GM23338 (cell line): ENCODE measurements at regions not wholly inside any gene's neighbourhood (a gene's known extent, or its start where the extent isn't known, plus 50 kb on each side); places are given as distances from the start of the nearest gene placed in this dataset.

Experiments used
- ATAC-seq: fragments of 200-7000 bp; cut with Tn5 transposase; 3 replicates; pipeline ENCODE4 v1.9.1; 2020
- DNase-seq: peaks from one replicate; pipeline ENCODE4 v3.0.0-alpha.2; 2015; ENCODE audit warnings: low spot score
- H2AFZ ChIP-seq: fragments of 200-600 bp; sonication (generic); 2 replicates; pipeline ENCODE4 v1.8.0; 2016; ENCODE audit warnings: antibody characterized with exemption, mild to moderate bottlenecking, moderate library complexity
- H3F3A ChIP-seq: fragments of 200-600 bp; sonication (generic); replicated peaks from 2 replicates; pipeline ENCODE4 v1.8.0; 2017; ENCODE audit warnings: antibody characterized with exemption, mixed run types, low read depth
- H3K27ac ChIP-seq: fragments of 200-600 bp; sonication (generic); 2 replicates; pipeline ENCODE4 v1.6.1; 2016; ENCODE audit warnings: low read depth
- H3K27me3 ChIP-seq: fragments of 200-600 bp; sonication (generic); 2 replicates; pipeline ENCODE4 v1.8.0; 2016; ENCODE audit warnings: mild to moderate bottlenecking, mixed run types, moderate library complexity; ENCODE audit not compliant: insufficient read depth
- H3K36me3 ChIP-seq: fragments of 200-600 bp; sonication (generic); 2 replicates; pipeline ENCODE4 v1.8.0; 2016; ENCODE audit warnings: mild to moderate bottlenecking; ENCODE audit not compliant: insufficient read depth
- H3K4me1 ChIP-seq: fragments of 200-600 bp; sonication (generic); 2 replicates; pipeline ENCODE4 v1.8.0; 2016; ENCODE audit warnings: mild to moderate bottlenecking, moderate library complexity; ENCODE audit not compliant: insufficient read depth
- H3K4me2 ChIP-seq: fragments of 200-600 bp; sonication (generic); 2 replicates; pipeline ENCODE4 v1.7.1; 2017; ENCODE audit warnings: mixed run types
- H3K4me3 ChIP-seq: fragments of 200-600 bp; sonication (generic); 2 replicates; pipeline ENCODE4 v1.6.1; 2016; ENCODE audit warnings: mixed run types
- H3K79me2 ChIP-seq: fragments of 200-600 bp; sonication (generic); replicated peaks from 2 replicates; pipeline ENCODE4 v1.8.0; 2017; ENCODE audit warnings: mild to moderate bottlenecking; ENCODE audit not compliant: insufficient read depth
- H3K9me2 ChIP-seq: fragments of 200-600 bp; sonication (generic); 2 replicates; pipeline ENCODE4 v1.8.0; 2017; ENCODE audit not compliant: insufficient read depth
- H4K20me1 ChIP-seq: fragments of 200-600 bp; sonication (generic); replicated peaks from 2 replicates; pipeline ENCODE4 v1.8.0; 2017; ENCODE audit warnings: mild to moderate bottlenecking; ENCODE audit not compliant: insufficient read depth
- H3K27ac Mint-ChIP-seq: 2 replicates; pipeline ENCODE4 v1.8.0; 2020; ENCODE audit warnings: inconsistent platforms, mild to moderate bottlenecking, moderate library complexity, mixed read lengths
- H3K27me3 Mint-ChIP-seq: 3 replicates; pipeline ENCODE4 v1.8.0; 2022; ENCODE audit warnings: low read depth, mild to moderate bottlenecking, moderate library complexity, mixed read lengths, inconsistent platforms; ENCODE audit not compliant: insufficient read depth, poor library complexity
- H3K36me3 Mint-ChIP-seq: 3 replicates; pipeline ENCODE4 v1.8.0; 2021; ENCODE audit warnings: low read depth, mild to moderate bottlenecking, inconsistent platforms, moderate library complexity, mixed read lengths
- H3K4me1 Mint-ChIP-seq: 3 replicates; pipeline ENCODE4 v1.8.0; 2020; ENCODE audit warnings: mild to moderate bottlenecking, inconsistent platforms, mixed read lengths
- H3K4me3 Mint-ChIP-seq: 3 replicates; pipeline ENCODE4 v1.8.0; 2021; ENCODE audit warnings: moderate library complexity, mild to moderate bottlenecking, inconsistent platforms, mixed read lengths
- H3K9me3 Mint-ChIP-seq: 3 replicates; pipeline ENCODE4 v1.8.0; 2020; ENCODE audit warnings: moderate library complexity, mild to moderate bottlenecking, inconsistent platforms, mixed read lengths
- CREB1 ChIP-seq: fragments of 250-450 bp; sonication (Bioruptor Pico); IDR thresholded peaks from 2 replicates; pipeline ENCODE4 v1.5.0; 2020; ENCODE audit warnings: low read depth, mild to moderate bottlenecking, moderate library complexity
- CTCF ChIP-seq, 2 experiments: fragments of 200-600 bp in 1 of 2; sonication (generic) in 1 of 2; conservative IDR thresholded peaks; 2 replicates each; pipeline versions ENCODE4 v1.5.1 to v1.6.1; 2016 to 2017; ENCODE audit warnings: antibody characterized with exemption in 2 of 2, low read depth in 2 of 2, mild to moderate bottlenecking in 2 of 2, moderate library complexity in 1 of 2
- ETS1 ChIP-seq: IDR thresholded peaks from 2 replicates; pipeline ENCODE4 v1.6.1; 2016; ENCODE audit warnings: antibody characterized with exemption
- EZH2 ChIP-seq: fragments of 200-600 bp; sonication (generic); IDR thresholded peaks from one replicate; pipeline ENCODE4 v1.8.0; 2017; ENCODE audit warnings: antibody characterized with exemption, mild to moderate bottlenecking, low read depth; ENCODE audit not compliant: unreplicated experiment
- JUNB ChIP-seq: IDR thresholded peaks from one replicate; pipeline ENCODE4 v1.6.1; 2016; ENCODE audit warnings: antibody characterized with exemption; ENCODE audit not compliant: unreplicated experiment
- NANOG ChIP-seq: IDR thresholded peaks from 2 replicates; pipeline ENCODE4 v1.6.1; 2016; ENCODE audit warnings: antibody characterized with exemption, borderline replicate concordance
- REST ChIP-seq: IDR thresholded peaks from one replicate; pipeline ENCODE4 v1.6.1; 2018; ENCODE audit warnings: antibody characterized with exemption; ENCODE audit not compliant: unreplicated experiment
- STAT1 ChIP-seq: IDR thresholded peaks from one replicate; pipeline ENCODE4 v1.6.1; 2016; ENCODE audit warnings: antibody characterized with exemption; ENCODE audit not compliant: unreplicated experiment
- ZNF114 ChIP-seq: fragments of 250-450 bp; sonication (Bioruptor Pico); IDR thresholded peaks from 2 replicates; pipeline ENCODE4 v1.5.0; 2020; ENCODE audit warnings: mild to moderate bottlenecking, moderate library complexity
- ZNF331 ChIP-seq: fragments of 250-450 bp; sonication (Bioruptor Pico); IDR thresholded peaks from 2 replicates; pipeline ENCODE4 v1.5.0; 2020; ENCODE audit warnings: low read depth, mild to moderate bottlenecking, moderate library complexity
- ZNF462 ChIP-seq: fragments of 250-450 bp; sonication (Bioruptor Pico); IDR thresholded peaks from 2 replicates; pipeline ENCODE4 v1.5.0; 2020; ENCODE audit warnings: mild to moderate bottlenecking, moderate library complexity

GRCh38 chr7:106561151-106561550 lies 99.8 kb downstream of the CCDC71L start:
- no peak for ATAC-seq
- Histone ChIP-seq H3K36me3 (no peaks in the 10 kb centered on the region), H3K27ac (no peak overlapping the region), H3K4me3 (no peak overlapping the region), H3K4me2 (no peak overlapping the region), H3K27me3 (no peaks in the 10 kb centered on the region), H3K4me1 (no peaks in the 10 kb centered on the region), H3F3A (no peaks in the 10 kb centered on the region), H3K79me2 (no peaks in the 10 kb centered on the region), H4K20me1 (no peaks in the 10 kb centered on the region), H3K9me2 (peaks cover 7% of the 10 kb centered on the region; the same call in 1 of the 2 replicates), H2AFZ (no peak overlapping the region)
- Mint-ChIP-seq H3K4me3 (no peak overlapping the region), H3K9me3 (no peaks in the 10 kb centered on the region), H3K4me1 (no peaks in the 10 kb centered on the region), H3K27ac (no peak overlapping the region), H3K36me3 (no peaks in the 10 kb centered on the region), H3K27me3 (peaks cover 2% of the 10 kb centered on the region)
- TF ChIP-seq STAT1, result no peak
- TF ChIP-seq JUNB, result no peak
- TF ChIP-seq ETS1, result no peak
- no peak for TF ChIP-seq ZNF331 (CRISPR knock-in tag)
- no peak for TF ChIP-seq ZNF114 (CRISPR knock-in tag)
- TF ChIP-seq CREB1 (CRISPR knock-in tag), result no peak
- TF ChIP-seq NANOG, result no peak
- no peak for TF ChIP-seq EZH2
- no peak for TF ChIP-seq CTCF (conservative IDR thresholded peaks at IDR 0.05; ENCODE audit: low read depth in 2 of 2)
- TF ChIP-seq REST, result no peak
- no peak for DNase-seq

GRCh38 chr7:106560482-106560881 lies 100.5 kb downstream of the CCDC71L start:
- no peak overlapping the region for H3K27ac ChIP-seq
- no peaks in the 10 kb centered on the region for H3K27me3 ChIP-seq
- H3K4me3 ChIP-seq, result no peak overlapping the region
- peaks cover 3% of the 10 kb centered on the region; the same call in 1 of the 2 replicates for H3K9me2 ChIP-seq
- H3F3A ChIP-seq, result no peaks in the 10 kb centered on the region
- H4K20me1 ChIP-seq, result no peaks in the 10 kb centered on the region
- Mint-ChIP-seq H3K4me3 (no peak overlapping the region), H3K27ac (no peak overlapping the region), H3K9me3 (no peaks in the 10 kb centered on the region), H3K36me3 (no peaks in the 10 kb centered on the region), H3K4me1 (no peaks in the 10 kb centered on the region), H3K27me3 (peaks cover 2% of the 10 kb centered on the region)
- no peak for DNase-seq
- no peak for ATAC-seq
- no peaks in the 10 kb centered on the region for H3K36me3 ChIP-seq
- H3K79me2 ChIP-seq, result no peaks in the 10 kb centered on the region
- no peak overlapping the region for H2AFZ ChIP-seq
- no peaks in the 10 kb centered on the region for H3K4me1 ChIP-seq
- no peak overlapping the region for H3K4me2 ChIP-seq
- no peak for TF ChIP-seq ZNF462 (CRISPR knock-in tag)
- TF ChIP-seq CREB1 (CRISPR knock-in tag), result no peak
- TF ChIP-seq STAT1, result no peak
